CD4-positive, alpha-beta T cell (primary cell): ENCODE measurements at regions not wholly inside any gene's neighbourhood (a gene's known extent, or its start where the extent isn't known, plus 50 kb on each side); places are given as distances from the start of the nearest gene placed in this dataset.

Experiments
- ATAC-seq: fragments of 200-7000 bp; cut with Tn5 transposase; one replicate; pipeline ENCODE4 v1.10.0; 2022; ENCODE audit warnings: mild to moderate bottlenecking; ENCODE audit not compliant: poor library complexity
- CTCF ChIA-PET: fragments of 350-600 bp; sonication (Branson Sonifier 250); formaldehyde crosslinking; loops from one replicate; lab custom pipeline; 2021; ENCODE audit warnings: antibody characterized with exemption, inconsistent platforms; lab: Charles Lee
- POLR2A ChIA-PET: fragments of 350-600 bp; sonication (Branson Sonifier 250); formaldehyde crosslinking; loops from one replicate; lab custom pipeline; 2021; ENCODE audit warnings: antibody characterized with exemption, inconsistent platforms; lab: Charles Lee
- DNase-seq, 14 experiments: peaks; one replicate each; pipeline ENCODE4 v3.0.0-alpha.2; 2013 to 2020; ENCODE audit warnings: mixed read lengths in 2 of 14
- H3K27ac ChIP-seq, 2 donors: one replicate each; pipeline versions ENCODE4 v1.5.1 to v1.7.0; 2013; ENCODE audit warnings: low read length in 2 of 2, low read depth in 1 of 2, mild to moderate bottlenecking in 1 of 2
- H3K27me3 ChIP-seq, 2 experiments: 1 replicate in 1 of 2; 2 replicates in 1 of 2; pipeline versions ENCODE4 v1.6.1 to v1.7.0; 2013; ENCODE audit warnings: low read length in 2 of 2, control low read depth in 1 of 2, mild to moderate bottlenecking in 1 of 2, moderate library complexity in 1 of 2; ENCODE audit not compliant: insufficient read depth in 2 of 2, control insufficient read depth in 1 of 2
- H3K36me3 ChIP-seq: one replicate; pipeline ENCODE4 v1.6.1; 2013; ENCODE audit warnings: low read length, control low read depth; ENCODE audit not compliant: insufficient read depth
- H3K4me1 ChIP-seq: one replicate; pipeline ENCODE4 v1.6.1; 2013; ENCODE audit warnings: low read length, control low read depth; ENCODE audit not compliant: insufficient read depth
- H3K4me3 ChIP-seq: one replicate; pipeline ENCODE4 v1.5.1; 2013; ENCODE audit warnings: mild to moderate bottlenecking, low read length, moderate library complexity
- H3K9me3 ChIP-seq, 2 experiments: 1 replicate in 1 of 2; 2 replicates in 1 of 2; pipeline versions ENCODE4 v1.6.1 to v1.7.0; 2013; ENCODE audit warnings: low read length in 2 of 2, mild to moderate bottlenecking in 2 of 2, control low read depth in 1 of 2, moderate library complexity in 1 of 2; ENCODE audit not compliant: control insufficient read depth in 1 of 2, insufficient read depth in 1 of 2
- H3K27ac Mint-ChIP-seq: one replicate; pipeline ENCODE4 v1.8.0; 2020; ENCODE audit warnings: mixed read lengths
- H3K27me3 Mint-ChIP-seq: one replicate; pipeline ENCODE4 v1.8.0; 2021; ENCODE audit warnings: mixed read lengths
- H3K36me3 Mint-ChIP-seq: one replicate; pipeline ENCODE4 v1.8.0; 2021; ENCODE audit warnings: low read depth, mixed read lengths
- H3K4me1 Mint-ChIP-seq: one replicate; pipeline ENCODE4 v1.8.0; 2021; ENCODE audit warnings: low read depth, mixed read lengths
- H3K4me3 Mint-ChIP-seq: one replicate; pipeline ENCODE4 v1.8.0; 2020; ENCODE audit warnings: mild to moderate bottlenecking, mixed read lengths
- H3K9me3 Mint-ChIP-seq: one replicate; pipeline ENCODE4 v1.8.0; 2020; ENCODE audit warnings: mixed read lengths
- CTCF ChIP-seq: fragments of 200-600 bp; IDR thresholded peaks from one replicate; pipeline ENCODE4 v1.8.0; 2022; ENCODE audit warnings: antibody characterized with exemption, mild to moderate bottlenecking
- intact Hi-C, 2 experiments: fragments of 100-400 bp; cut with DNase I in 1 of 2; cut with micrococcal nuclease in 1 of 2; formaldehyde crosslinking; loops; one replicate each; pipeline versions ENCODE4 v1.15.1 to v1.9.0; 2023 to 2025; cut with DNase I, micrococcal nuclease

GRCh38 chr15:59751552-59752413 lies 62.7 kb upstream of the BNIP2 start:
- Histone ChIP-seq H3K4me3 (no peak overlapping the region), H3K27ac (no peak overlapping the region), H3K27me3 (no peaks in the 10 kb centered on the region), H3K4me1 (peaks cover 4% of the 10 kb centered on the region), H3K36me3 (no peaks in the 10 kb centered on the region), H3K9me3 (no peaks in the 10 kb centered on the region)
- Mint-ChIP-seq H3K27me3 (peaks cover 6% of the 10 kb centered on the region), H3K36me3 (no peaks in the 10 kb centered on the region), H3K4me1 (peaks cover 17% of the 10 kb centered on the region), H3K27ac (no peak overlapping the region), H3K4me3 (no peak overlapping the region), H3K9me3 (no peaks in the 10 kb centered on the region)
- peak in 5 of 14 experiments; percentile 3 to 84 (median 80) for DNase-seq
- intact Hi-C loops, result loop anchor here (1.0 to 5.0 kb wide), 10 partner anchors 51 to 575 kb away; no protein-coding TSS in a partner anchor
- TF ChIP-seq CTCF, result peak; percentile 89
- ATAC-seq, result peak; percentile 99
- ChIA-PET CTCF (interaction anchor here (0.7 to 4.5 kb wide), 34 partner anchors 10 to 612 kb away, joined by 3 to 18 read pairs (median 4); partner anchors contain the start of gene FOXB1), POLR2A (interaction anchor here (0.7 to 2.1 kb wide), 6 partner anchors 52 to 575 kb away, joined by 3 to 16 read pairs (median 4); no protein-coding TSS in a partner anchor)

GRCh38 chr15:59746777-59747176 lies 57.7 kb upstream of the BNIP2 start:
- ChIA-PET CTCF (no interaction called here), POLR2A (no interaction called here)
- Mint-ChIP-seq H3K27ac (no peak overlapping the region), H3K27me3 (peaks cover 39% of the 10 kb centered on the region), H3K4me3 (no peak overlapping the region), H3K9me3 (peaks cover 3% of the 10 kb centered on the region), H3K4me1 (peaks cover 2% of the 10 kb centered on the region), H3K36me3 (no peaks in the 10 kb centered on the region)
- H3K9me3 ChIP-seq, result peaks cover 0 to 10% of the 10 kb centered on the region in 2 experiments
- peaks cover 4 to 6% of the 10 kb centered on the region in 2 experiments for H3K27me3 ChIP-seq
- DNase-seq (no peak), ATAC-seq (no peak)
- intact Hi-C loops, result no loop called here
- H3K4me1 ChIP-seq, result no peaks in the 10 kb centered on the region
- H3K27ac ChIP-seq, result no peak overlapping the region
- TF ChIP-seq CTCF, result no peak
- H3K4me3 ChIP-seq, result no peak overlapping the region
- H3K36me3 ChIP-seq, result no peaks in the 10 kb centered on the region

GRCh38 chr15:59741274-59741906 lies 52.3 kb upstream of the BNIP2 start:
- H3K27me3 ChIP-seq, result peaks cover 2 to 7% of the 10 kb centered on the region in 2 experiments
- Mint-ChIP-seq H3K36me3 (no peaks in the 10 kb centered on the region), H3K4me3 (no peak overlapping the region), H3K27ac (no peak overlapping the region), H3K9me3 (peaks cover 3% of the 10 kb centered on the region), H3K4me1 (no peaks in the 10 kb centered on the region), H3K27me3 (peaks cover 42% of the 10 kb centered on the region)
- no peak for ATAC-seq
- no peak overlapping the region for H3K27ac ChIP-seq
- intact Hi-C loops, result no loop called here
- ChIA-PET CTCF (interaction anchor here (0.6 to 1.2 kb wide), 2 partner anchors 439 to 588 kb away, joined by 3 read pairs; no protein-coding TSS in a partner anchor), POLR2A (interaction anchor here (0.6 kb wide), 1 partner anchor 175 kb away, joined by 4 read pairs; no protein-coding TSS in a partner anchor)
- peak in 4 of 14 experiments; percentile 4 to 37 (median 18) for DNase-seq
- no peaks in the 10 kb centered on the region for H3K4me1 ChIP-seq
- no peak for TF ChIP-seq CTCF
- H3K36me3 ChIP-seq, result no peaks in the 10 kb centered on the region
- H3K9me3 ChIP-seq, result peaks cover 0 to 10% of the 10 kb centered on the region in 2 experiments
- no peak overlapping the region for H3K4me3 ChIP-seq
